IPS DF 6.9 (cell line): ENCODE measurements at regions not wholly inside any gene's neighbourhood (a gene's known extent, or its start where the extent isn't known, plus 50 kb on each side); places are given as distances from the start of the nearest gene placed in this dataset.

Experiments
- DNase-seq: peaks from one replicate; pipeline ENCODE4 v3.0.0-alpha.2; 2013; ENCODE audit warnings: low read depth, low spot score
- H3K27ac ChIP-seq: one replicate; pipeline ENCODE4 v1.5.1; 2013; ENCODE audit warnings: low read length, control low read depth
- H3K27me3 ChIP-seq: 2 replicates; pipeline ENCODE4 v1.6.1; 2013; ENCODE audit warnings: mild to moderate bottlenecking, low read length; ENCODE audit not compliant: control insufficient read depth, insufficient read depth
- H3K36me3 ChIP-seq: 2 replicates; pipeline ENCODE4 v1.6.1; 2013; ENCODE audit warnings: low read length; ENCODE audit not compliant: control insufficient read depth, insufficient read depth
- H3K4me1 ChIP-seq: 2 replicates; pipeline ENCODE4 v1.6.1; 2013; ENCODE audit warnings: low read length; ENCODE audit not compliant: control insufficient read depth, insufficient read depth
- H3K4me3 ChIP-seq: 2 replicates; pipeline ENCODE4 v1.5.1; 2013; ENCODE audit warnings: mild to moderate bottlenecking, low read length
- H3K9me3 ChIP-seq: 2 replicates; pipeline ENCODE4 v1.6.1; 2013; ENCODE audit warnings: low read length, inconsistent platforms; ENCODE audit not compliant: control insufficient read depth, insufficient read depth
- WGBS: extraction: QIAGEN DNeasy Blood & Tissue Kit; methylation state at CpG from one replicate; pipeline ENCODE4 v1.1.7; 2013; ENCODE audit warnings: mixed read lengths, missing lambda C conversion rate; ENCODE audit not compliant: insufficient read length, insufficient coverage; 5-methylcytosine and 5-hydroxymethylcytosine counted together

GRCh38 chr4:16278178-16278577 lies 51.9 kb upstream of the TAPT1 start:
- H3K36me3 ChIP-seq: no peaks in the 10 kb centered on the region
- no peaks in the 10 kb centered on the region for H3K27me3 ChIP-seq
- no peak overlapping the region for H3K27ac ChIP-seq
- DNase-seq: no peak
- WGBS: no CpG with 5 or more reads among the region's 1 CpG
- no peaks in the 10 kb centered on the region for H3K4me1 ChIP-seq
- no peak overlapping the region for H3K4me3 ChIP-seq
- no peaks in the 10 kb centered on the region; the same call in 1 of the 2 replicates for H3K9me3 ChIP-seq
